WTC11 (cell line): ENCODE measurements at regions not wholly inside any gene's neighbourhood (a gene's known extent, or its start where the extent isn't known, plus 50 kb on each side); places are given as distances from the start of the nearest gene placed in this dataset.

Source experiments
- ATAC-seq: fragments of 200-7000 bp; cut with Tn5 transposase; 2 replicates; pipeline ENCODE4 v1.10.0; 2021; ENCODE audit warnings: mild to moderate bottlenecking, moderate library complexity
- CTCF ChIA-PET: fragments of 300-600 bp; sonication (Branson Sonifier 250); formaldehyde crosslinking; loops from one replicate; lab custom pipeline; 2021; ENCODE audit warnings: antibody characterized with exemption; lab: Charles Lee
- POLR2A ChIA-PET: fragments of 350-600 bp; sonication (Branson Sonifier 250); formaldehyde crosslinking; loops from one replicate; lab custom pipeline; 2021; ENCODE audit warnings: antibody characterized with exemption; lab: Charles Lee
- DNase-seq: peaks from one replicate; pipeline ENCODE4 v3.0.0; 2021; ENCODE audit warnings: low spot score
- H3K27ac Mint-ChIP-seq: 2 replicates; pipeline ENCODE4 v1.8.0; 2021; ENCODE audit warnings: mixed read lengths
- H3K27me3 Mint-ChIP-seq: 2 replicates; pipeline ENCODE4 v1.8.0; 2021; ENCODE audit warnings: low read depth, mild to moderate bottlenecking, moderate library complexity, mixed read lengths
- H3K36me3 Mint-ChIP-seq: 2 replicates; pipeline ENCODE4 v1.8.0; 2021; ENCODE audit warnings: mixed read lengths
- H3K4me1 Mint-ChIP-seq: 2 replicates; pipeline ENCODE4 v1.8.0; 2022; ENCODE audit warnings: mixed read lengths
- H3K4me3 Mint-ChIP-seq: 2 replicates; pipeline ENCODE4 v1.8.0; 2021; ENCODE audit warnings: mild to moderate bottlenecking, moderate library complexity, mixed read lengths
- H3K9me3 Mint-ChIP-seq: 2 replicates; pipeline ENCODE4 v1.8.0; 2021; ENCODE audit warnings: mixed read lengths
- CBFB ChIP-seq: sonication (generic); formaldehyde crosslinking; IDR thresholded peaks from 2 replicates; pipeline ENCODE4 v1.8.1; 2022; ENCODE audit warnings: mild to moderate bottlenecking, low read depth, missing genetic modification reagents
- ERG ChIP-seq: fragments of 250-450 bp; sonication (Bioruptor Pico); IDR thresholded peaks from 2 replicates; pipeline ENCODE4 v1.8.0; 2021; ENCODE audit warnings: mild to moderate bottlenecking
- ESRRA ChIP-seq: sonication (generic); formaldehyde crosslinking; IDR thresholded peaks from 2 replicates; pipeline ENCODE4 v1.8.1; 2022; ENCODE audit warnings: mild to moderate bottlenecking, missing genetic modification reagents, borderline replicate concordance
- ETV6 ChIP-seq: sonication (generic); formaldehyde crosslinking; IDR thresholded peaks from 2 replicates; pipeline ENCODE4 v1.8.1; 2022; ENCODE audit warnings: mild to moderate bottlenecking, missing genetic modification reagents
- MLX ChIP-seq: sonication (generic); formaldehyde crosslinking; IDR thresholded peaks from 2 replicates; pipeline ENCODE4 v1.8.1; 2023; ENCODE audit warnings: mild to moderate bottlenecking, missing genetic modification reagents, moderate library complexity
- MXD4 ChIP-seq: fragments of 250-450 bp; sonication (Bioruptor Pico); IDR thresholded peaks from 2 replicates; pipeline ENCODE4 v1.8.0; 2021; ENCODE audit warnings: mild to moderate bottlenecking, moderate library complexity, borderline replicate concordance
- MYBL2 ChIP-seq: sonication (generic); formaldehyde crosslinking; IDR thresholded peaks from 2 replicates; pipeline ENCODE4 v1.8.1; 2023; ENCODE audit warnings: mild to moderate bottlenecking, moderate library complexity, missing genetic modification reagents
- PREB ChIP-seq: sonication (generic); formaldehyde crosslinking; IDR thresholded peaks from 2 replicates; pipeline ENCODE4 v1.8.1; 2022; ENCODE audit warnings: mild to moderate bottlenecking, missing genetic modification reagents, moderate library complexity, borderline replicate concordance
- RELA ChIP-seq: sonication (generic); formaldehyde crosslinking; IDR thresholded peaks from 2 replicates; pipeline ENCODE4 v1.8.1; 2022; ENCODE audit warnings: missing genetic modification reagents, mild to moderate bottlenecking, borderline replicate concordance
- SMAD4 ChIP-seq: sonication (generic); formaldehyde crosslinking; IDR thresholded peaks from 2 replicates; pipeline ENCODE4 v1.8.0; 2022; ENCODE audit warnings: mild to moderate bottlenecking, missing genetic modification reagents
- ZNF138 ChIP-seq: sonication (generic); formaldehyde crosslinking; conservative IDR thresholded peaks from 2 replicates; pipeline ENCODE4 v1.8.1; 2022; ENCODE audit warnings: mild to moderate bottlenecking, moderate library complexity, missing genetic modification reagents
- ZNF219 ChIP-seq: sonication (generic); formaldehyde crosslinking; IDR thresholded peaks from 2 replicates; pipeline ENCODE4 v1.8.0; 2023; ENCODE audit warnings: missing genetic modification reagents, mild to moderate bottlenecking, borderline replicate concordance
- ZNF317 ChIP-seq: sonication (generic); formaldehyde crosslinking; IDR thresholded peaks from 2 replicates; pipeline ENCODE4 v1.8.1; 2023; ENCODE audit warnings: low read depth, mild to moderate bottlenecking, moderate library complexity, missing genetic modification reagents, borderline replicate concordance
- ZNF423 ChIP-seq: fragments of 250-450 bp; sonication (Bioruptor Pico); IDR thresholded peaks from 2 replicates; pipeline ENCODE4 v2.1.2; 2022; ENCODE audit warnings: mild to moderate bottlenecking, moderate library complexity
- TF ChIP-seq, protein P1 (sequence below): sonication (generic); formaldehyde crosslinking; conservative IDR thresholded peaks from 2 replicates; pipeline ENCODE4 v1.8.1; 2023; ENCODE audit warnings: mild to moderate bottlenecking, low read depth, missing genetic modification reagents, moderate library complexity
- TF ChIP-seq, protein P2 (sequence below): sonication (generic); formaldehyde crosslinking; IDR thresholded peaks from 2 replicates; pipeline ENCODE4 v1.8.1; 2023; ENCODE audit warnings: mild to moderate bottlenecking, moderate library complexity, missing genetic modification reagents
- TF ChIP-seq, protein P3 (sequence below): sonication (generic); formaldehyde crosslinking; IDR thresholded peaks from 2 replicates; pipeline ENCODE4 v1.8.0; 2023; ENCODE audit warnings: missing genetic modification reagents, mild to moderate bottlenecking, borderline replicate concordance

DNA sequence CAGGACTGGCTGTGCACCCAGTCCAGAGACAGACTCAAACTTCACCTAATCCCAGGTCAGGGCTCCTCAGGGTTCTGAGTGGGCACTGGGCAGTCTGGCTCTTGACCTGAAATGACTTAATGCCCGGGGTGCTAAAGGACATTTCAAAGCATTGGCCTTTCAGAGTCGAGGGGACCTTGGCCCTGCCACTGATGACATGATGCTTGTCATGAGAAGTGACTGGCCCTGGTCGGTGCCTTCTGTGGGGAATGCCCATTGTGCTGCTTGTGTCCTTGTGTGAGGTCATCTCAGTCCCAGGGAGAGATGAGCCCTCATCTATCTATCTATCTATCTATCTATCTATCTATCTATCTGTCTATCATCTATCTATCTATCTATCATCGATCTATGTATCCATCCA lies 81.3 kb downstream of the CTAGE1 start:
- peaks cover 10% of the 10 kb centered on the region for H3K4me1 Mint-ChIP-seq
- POLR2A ChIA-PET = no interaction called here
- no peak for TF ChIP-seq PREB (CRISPR knock-in tag)
- TF ChIP-seq, all 79 proteins: peak for 0
- Mint-ChIP-seq H3K4me3 (no peak overlapping the region), H3K36me3 (no peaks in the 10 kb centered on the region), H3K27ac (no peak overlapping the region), H3K27me3 (peaks cover 32% of the 10 kb centered on the region), H3K9me3 (no peaks in the 10 kb centered on the region)
- CTCF ChIA-PET = no interaction called here
- ATAC-seq (no peak), DNase-seq (no peak)

DNA sequence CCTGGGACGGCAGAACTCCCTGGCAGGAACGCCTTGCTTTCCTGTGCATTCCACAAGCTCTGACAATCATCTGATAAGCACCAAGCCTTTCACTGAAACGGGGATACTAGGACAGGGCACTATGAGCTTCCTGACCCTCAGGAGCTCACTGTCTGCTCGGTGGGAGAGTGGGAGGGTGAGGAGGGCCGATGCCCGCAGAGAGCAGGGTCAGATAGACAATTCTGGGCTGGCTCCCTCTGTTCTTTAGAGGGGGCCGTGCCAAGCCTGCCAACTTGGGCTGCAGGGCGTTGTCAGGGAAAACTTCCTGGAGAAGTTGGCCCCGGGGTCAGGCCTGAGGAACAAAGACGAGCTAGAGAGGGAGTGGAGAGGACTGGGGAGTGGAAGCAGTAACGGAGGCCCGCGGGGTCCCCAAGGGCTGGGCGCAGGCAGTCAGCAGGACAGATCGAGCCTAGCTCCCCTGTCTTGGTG lies 82.0 kb downstream of the CTAGE1 start:
- Mint-ChIP-seq H3K27ac (no peak overlapping the region), H3K4me3 (no peak overlapping the region), H3K36me3 (no peaks in the 10 kb centered on the region), H3K4me1 (peaks cover 17% of the 10 kb centered on the region), H3K27me3 (peaks cover 38% of the 10 kb centered on the region), H3K9me3 (no peaks in the 10 kb centered on the region)
- ChIA-PET POLR2A (no interaction called here), CTCF (interaction anchor here (0.7 to 0.8 kb wide), 2 partner anchors 43 to 150 kb away, joined by 3 read pairs; no protein-coding TSS in a partner anchor)
- no peak for ATAC-seq
- TF ChIP-seq MLX (CRISPR knock-in tag) (no peak), ZNF317 (CRISPR knock-in tag) (no peak), RELA (CRISPR knock-in tag) (no peak), SMAD4 (CRISPR knock-in tag) (no peak), ESRRA (no peak), ZNF138 (CRISPR knock-in tag) (no peak), MYBL2 (CRISPR knock-in tag) (no peak), ETV6 (CRISPR knock-in tag) (no peak), CBFB (CRISPR knock-in tag) (no peak), ZNF423 (CRISPR knock-in tag) (no peak), ZNF219 (no peak), ERG (CRISPR knock-in tag) (no peak), MXD4 (CRISPR knock-in tag) (no peak)
- TF ChIP-seq, protein P1, sequence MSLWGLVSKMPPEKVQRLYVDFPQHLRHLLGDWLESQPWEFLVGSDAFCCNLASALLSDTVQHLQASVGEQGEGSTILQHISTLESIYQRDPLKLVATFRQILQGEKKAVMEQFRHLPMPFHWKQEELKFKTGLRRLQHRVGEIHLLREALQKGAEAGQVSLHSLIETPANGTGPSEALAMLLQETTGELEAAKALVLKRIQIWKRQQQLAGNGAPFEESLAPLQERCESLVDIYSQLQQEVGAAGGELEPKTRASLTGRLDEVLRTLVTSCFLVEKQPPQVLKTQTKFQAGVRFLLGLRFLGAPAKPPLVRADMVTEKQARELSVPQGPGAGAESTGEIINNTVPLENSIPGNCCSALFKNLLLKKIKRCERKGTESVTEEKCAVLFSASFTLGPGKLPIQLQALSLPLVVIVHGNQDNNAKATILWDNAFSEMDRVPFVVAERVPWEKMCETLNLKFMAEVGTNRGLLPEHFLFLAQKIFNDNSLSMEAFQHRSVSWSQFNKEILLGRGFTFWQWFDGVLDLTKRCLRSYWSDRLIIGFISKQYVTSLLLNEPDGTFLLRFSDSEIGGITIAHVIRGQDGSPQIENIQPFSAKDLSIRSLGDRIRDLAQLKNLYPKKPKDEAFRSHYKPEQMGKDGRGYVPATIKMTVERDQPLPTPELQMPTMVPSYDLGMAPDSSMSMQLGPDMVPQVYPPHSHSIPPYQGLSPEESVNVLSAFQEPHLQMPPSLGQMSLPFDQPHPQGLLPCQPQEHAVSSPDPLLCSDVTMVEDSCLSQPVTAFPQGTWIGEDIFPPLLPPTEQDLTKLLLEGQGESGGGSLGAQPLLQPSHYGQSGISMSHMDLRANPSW (CRISPR knock-in tag) = no peak
- TF ChIP-seq, protein P2, sequence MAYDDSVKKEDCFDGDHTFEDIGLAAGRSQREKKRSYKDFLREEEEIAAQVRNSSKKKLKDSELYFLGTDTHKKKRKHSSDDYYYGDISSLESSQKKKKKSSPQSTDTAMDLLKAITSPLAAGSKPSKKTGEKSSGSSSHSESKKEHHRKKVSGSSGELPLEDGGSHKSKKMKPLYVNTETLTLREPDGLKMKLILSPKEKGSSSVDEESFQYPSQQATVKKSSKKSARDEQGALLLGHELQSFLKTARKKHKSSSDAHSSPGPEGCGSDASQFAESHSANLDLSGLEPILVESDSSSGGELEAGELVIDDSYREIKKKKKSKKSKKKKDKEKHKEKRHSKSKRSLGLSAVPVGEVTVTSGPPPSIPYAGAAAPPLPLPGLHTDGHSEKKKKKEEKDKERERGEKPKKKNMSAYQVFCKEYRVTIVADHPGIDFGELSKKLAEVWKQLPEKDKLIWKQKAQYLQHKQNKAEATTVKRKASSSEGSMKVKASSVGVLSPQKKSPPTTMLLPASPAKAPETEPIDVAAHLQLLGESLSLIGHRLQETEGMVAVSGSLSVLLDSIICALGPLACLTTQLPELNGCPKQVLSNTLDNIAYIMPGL (CRISPR knock-in tag) = no peak
- TF ChIP-seq, protein P3, sequence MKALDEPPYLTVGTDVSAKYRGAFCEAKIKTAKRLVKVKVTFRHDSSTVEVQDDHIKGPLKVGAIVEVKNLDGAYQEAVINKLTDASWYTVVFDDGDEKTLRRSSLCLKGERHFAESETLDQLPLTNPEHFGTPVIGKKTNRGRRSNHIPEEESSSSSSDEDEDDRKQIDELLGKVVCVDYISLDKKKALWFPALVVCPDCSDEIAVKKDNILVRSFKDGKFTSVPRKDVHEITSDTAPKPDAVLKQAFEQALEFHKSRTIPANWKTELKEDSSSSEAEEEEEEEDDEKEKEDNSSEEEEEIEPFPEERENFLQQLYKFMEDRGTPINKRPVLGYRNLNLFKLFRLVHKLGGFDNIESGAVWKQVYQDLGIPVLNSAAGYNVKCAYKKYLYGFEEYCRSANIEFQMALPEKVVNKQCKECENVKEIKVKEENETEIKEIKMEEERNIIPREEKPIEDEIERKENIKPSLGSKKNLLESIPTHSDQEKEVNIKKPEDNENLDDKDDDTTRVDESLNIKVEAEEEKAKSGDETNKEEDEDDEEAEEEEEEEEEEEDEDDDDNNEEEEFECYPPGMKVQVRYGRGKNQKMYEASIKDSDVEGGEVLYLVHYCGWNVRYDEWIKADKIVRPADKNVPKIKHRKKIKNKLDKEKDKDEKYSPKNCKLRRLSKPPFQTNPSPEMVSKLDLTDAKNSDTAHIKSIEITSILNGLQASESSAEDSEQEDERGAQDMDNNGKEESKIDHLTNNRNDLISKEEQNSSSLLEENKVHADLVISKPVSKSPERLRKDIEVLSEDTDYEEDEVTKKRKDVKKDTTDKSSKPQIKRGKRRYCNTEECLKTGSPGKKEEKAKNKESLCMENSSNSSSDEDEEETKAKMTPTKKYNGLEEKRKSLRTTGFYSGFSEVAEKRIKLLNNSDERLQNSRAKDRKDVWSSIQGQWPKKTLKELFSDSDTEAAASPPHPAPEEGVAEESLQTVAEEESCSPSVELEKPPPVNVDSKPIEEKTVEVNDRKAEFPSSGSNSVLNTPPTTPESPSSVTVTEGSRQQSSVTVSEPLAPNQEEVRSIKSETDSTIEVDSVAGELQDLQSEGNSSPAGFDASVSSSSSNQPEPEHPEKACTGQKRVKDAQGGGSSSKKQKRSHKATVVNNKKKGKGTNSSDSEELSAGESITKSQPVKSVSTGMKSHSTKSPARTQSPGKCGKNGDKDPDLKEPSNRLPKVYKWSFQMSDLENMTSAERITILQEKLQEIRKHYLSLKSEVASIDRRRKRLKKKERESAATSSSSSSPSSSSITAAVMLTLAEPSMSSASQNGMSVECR (CRISPR knock-in tag) = no peak
- DNase-seq = no peak
